ENCODE measurements at regions not wholly inside any gene's neighbourhood (a gene's known extent, or its start where the extent isn't known, plus 50 kb on each side); places are given as distances from the start of the nearest gene placed in this dataset.

DNA sequence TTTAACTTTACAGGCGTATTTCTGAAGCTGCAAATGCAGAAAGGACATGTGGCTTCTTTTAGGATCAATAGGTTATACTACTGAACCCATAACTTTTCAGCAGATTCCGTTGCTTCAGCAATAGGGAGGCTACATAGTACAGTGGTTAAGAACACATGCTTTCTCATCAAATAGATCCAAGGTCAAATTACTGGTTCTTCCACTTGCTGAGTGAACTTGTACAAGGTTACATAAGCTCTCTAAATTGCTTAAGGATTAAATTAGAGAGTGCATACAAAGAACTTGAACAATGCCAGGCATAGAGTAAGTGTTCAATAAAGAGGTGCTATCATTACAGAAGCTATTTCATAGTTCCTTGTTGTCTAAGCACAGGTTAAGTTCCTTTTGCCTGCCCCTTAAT is 129.6 kb downstream of the BARX2 start:
- dilution Hi-C loops (cut with MboI; ENCODE audit: extremely low pct_ligation_motif_present, low sequenced_read_pairs): no loop called here
- H3K36me3 ChIP-seq (ENCODE audit: control insufficient read depth in 2 of 2, extremely low read depth in 1 of 2, insufficient read depth in 2 of 2, low read length in 2 of 2): no peaks in the 10 kb centered on the region
- H3K4me2 ChIP-seq (ENCODE audit: insufficient read depth, low read length): no peak overlapping the region
- BruUV-seq (replicated peaks): no TSS peak
- POLR2A ChIA-PET: no interaction called here
- no peak overlapping the region for H3K9ac ChIP-seq (replicated peaks; ENCODE audit: extremely low read depth, insufficient read depth, low read length)
- H3K9me3 ChIP-seq (replicated peaks; ENCODE audit: control insufficient read depth, insufficient read depth, low read length): no peaks in the 10 kb centered on the region
- no peak overlapping the region for H3K4me3 ChIP-seq (replicated peaks in 1 of 3; ENCODE audit: insufficient read depth in 1 of 3, low read depth in 1 of 3, low read length in 3 of 3)
- no peaks in the 10 kb centered on the region for H3K79me2 ChIP-seq (ENCODE audit: control insufficient read depth, insufficient read depth, low read length)
- no peaks in the 10 kb centered on the region for H3K27me3 ChIP-seq (ENCODE audit: control insufficient read depth in 2 of 2, insufficient read depth in 2 of 2, low read length in 2 of 2)
- TF ChIP-seq JUN (IDR thresholded peaks at IDR 0.05; ENCODE audit: borderline replicate concordance, insufficient read depth, insufficient read length, low read depth): no peak
- TF ChIP-seq, protein P1, sequence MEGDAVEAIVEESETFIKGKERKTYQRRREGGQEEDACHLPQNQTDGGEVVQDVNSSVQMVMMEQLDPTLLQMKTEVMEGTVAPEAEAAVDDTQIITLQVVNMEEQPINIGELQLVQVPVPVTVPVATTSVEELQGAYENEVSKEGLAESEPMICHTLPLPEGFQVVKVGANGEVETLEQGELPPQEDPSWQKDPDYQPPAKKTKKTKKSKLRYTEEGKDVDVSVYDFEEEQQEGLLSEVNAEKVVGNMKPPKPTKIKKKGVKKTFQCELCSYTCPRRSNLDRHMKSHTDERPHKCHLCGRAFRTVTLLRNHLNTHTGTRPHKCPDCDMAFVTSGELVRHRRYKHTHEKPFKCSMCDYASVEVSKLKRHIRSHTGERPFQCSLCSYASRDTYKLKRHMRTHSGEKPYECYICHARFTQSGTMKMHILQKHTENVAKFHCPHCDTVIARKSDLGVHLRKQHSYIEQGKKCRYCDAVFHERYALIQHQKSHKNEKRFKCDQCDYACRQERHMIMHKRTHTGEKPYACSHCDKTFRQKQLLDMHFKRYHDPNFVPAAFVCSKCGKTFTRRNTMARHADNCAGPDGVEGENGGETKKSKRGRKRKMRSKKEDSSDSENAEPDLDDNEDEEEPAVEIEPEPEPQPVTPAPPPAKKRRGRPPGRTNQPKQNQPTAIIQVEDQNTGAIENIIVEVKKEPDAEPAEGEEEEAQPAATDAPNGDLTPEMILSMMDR (IDR thresholded peaks at IDR 0.05; ENCODE audit: extremely low read depth in 1 of 2, insufficient read depth in 1 of 2, low read depth in 1 of 2, low read length in 2 of 2): no peak
- TF ChIP-seq, protein P2, sequence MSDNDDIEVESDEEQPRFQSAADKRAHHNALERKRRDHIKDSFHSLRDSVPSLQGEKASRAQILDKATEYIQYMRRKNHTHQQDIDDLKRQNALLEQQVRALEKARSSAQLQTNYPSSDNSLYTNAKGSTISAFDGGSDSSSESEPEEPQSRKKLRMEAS (IDR thresholded peaks at IDR 0.05; ENCODE audit: insufficient read depth, insufficient read length): no peak
- no peak for TF ChIP-seq FOS (IDR thresholded peaks at IDR 0.05; ENCODE audit: borderline replicate concordance, insufficient read depth, low read length)
- TF ChIP-seq GATA2 (IDR thresholded peaks at IDR 0.05; ENCODE audit: insufficient read depth, insufficient read length, low read depth, low read length): no peak
- no peak for TF ChIP-seq MYC (IDR thresholded peaks at IDR 0.05; ENCODE audit: low read depth, low read length)
- TF ChIP-seq EZH2 (IDR thresholded peaks at IDR 0.05; ENCODE audit: borderline replicate concordance, low read depth, low read length, severe bottlenecking): no peak
- no peak for TF ChIP-seq POLR2AphosphoS5 (IDR thresholded peaks at IDR 0.05; ENCODE audit: insufficient read depth, low read depth, low read length)
- no peak for TF ChIP-seq POLR2A (IDR thresholded peaks at IDR 0.05; ENCODE audit: low read depth, low read length)
- no peak overlapping the region for H3K27ac ChIP-seq (ENCODE audit: insufficient read depth, low read depth, low read length)
- H3K9me1 ChIP-seq (replicated peaks; ENCODE audit: control insufficient read depth, extremely low read depth, insufficient read depth, low read length): no peaks in the 10 kb centered on the region
- no peaks in the 10 kb centered on the region for H3K4me1 ChIP-seq (ENCODE audit: control insufficient read depth, extremely low read depth, insufficient read depth, low read length)
- no peak for FAIRE-seq
- no peak overlapping the region for H2AFZ ChIP-seq (ENCODE audit: low read depth, low read length)
- DNase-seq (ENCODE audit: low read depth, low spot score): no peak
- CTCF ChIA-PET: no interaction called here
- H4K20me1 ChIP-seq (replicated peaks; ENCODE audit: control insufficient read depth, extremely low read depth, insufficient read depth, low read length): no peaks in the 10 kb centered on the region
- intact Hi-C loops (cut with micrococcal nuclease): no loop called here

All from endothelial cell of umbilical vein (primary cell).